GM23338 (cell line): ENCODE measurements at regions not wholly inside any gene's neighbourhood (a gene's known extent, or its start where the extent isn't known, plus 50 kb on each side); places are given as distances from the start of the nearest gene placed in this dataset.

Experiments used
- ATAC-seq: fragments of 200-7000 bp; cut with Tn5 transposase; 3 replicates; pipeline ENCODE4 v1.9.1; 2020
- DNase-seq: peaks from one replicate; pipeline ENCODE4 v3.0.0-alpha.2; 2015; ENCODE audit warnings: low spot score
- H2AFZ ChIP-seq: fragments of 200-600 bp; sonication (generic); 2 replicates; pipeline ENCODE4 v1.8.0; 2016; ENCODE audit warnings: antibody characterized with exemption, mild to moderate bottlenecking, moderate library complexity
- H3F3A ChIP-seq: fragments of 200-600 bp; sonication (generic); replicated peaks from 2 replicates; pipeline ENCODE4 v1.8.0; 2017; ENCODE audit warnings: antibody characterized with exemption, mixed run types, low read depth
- H3K27ac ChIP-seq: fragments of 200-600 bp; sonication (generic); 2 replicates; pipeline ENCODE4 v1.6.1; 2016; ENCODE audit warnings: low read depth
- H3K27me3 ChIP-seq: fragments of 200-600 bp; sonication (generic); 2 replicates; pipeline ENCODE4 v1.8.0; 2016; ENCODE audit warnings: mild to moderate bottlenecking, mixed run types, moderate library complexity; ENCODE audit not compliant: insufficient read depth
- H3K36me3 ChIP-seq: fragments of 200-600 bp; sonication (generic); 2 replicates; pipeline ENCODE4 v1.8.0; 2016; ENCODE audit warnings: mild to moderate bottlenecking; ENCODE audit not compliant: insufficient read depth
- H3K4me1 ChIP-seq: fragments of 200-600 bp; sonication (generic); 2 replicates; pipeline ENCODE4 v1.8.0; 2016; ENCODE audit warnings: mild to moderate bottlenecking, moderate library complexity; ENCODE audit not compliant: insufficient read depth
- H3K4me2 ChIP-seq: fragments of 200-600 bp; sonication (generic); 2 replicates; pipeline ENCODE4 v1.7.1; 2017; ENCODE audit warnings: mixed run types
- H3K4me3 ChIP-seq: fragments of 200-600 bp; sonication (generic); 2 replicates; pipeline ENCODE4 v1.6.1; 2016; ENCODE audit warnings: mixed run types
- H3K79me2 ChIP-seq: fragments of 200-600 bp; sonication (generic); replicated peaks from 2 replicates; pipeline ENCODE4 v1.8.0; 2017; ENCODE audit warnings: mild to moderate bottlenecking; ENCODE audit not compliant: insufficient read depth
- H3K9me2 ChIP-seq: fragments of 200-600 bp; sonication (generic); 2 replicates; pipeline ENCODE4 v1.8.0; 2017; ENCODE audit not compliant: insufficient read depth
- H4K20me1 ChIP-seq: fragments of 200-600 bp; sonication (generic); replicated peaks from 2 replicates; pipeline ENCODE4 v1.8.0; 2017; ENCODE audit warnings: mild to moderate bottlenecking; ENCODE audit not compliant: insufficient read depth
- H3K27ac Mint-ChIP-seq: 2 replicates; pipeline ENCODE4 v1.8.0; 2020; ENCODE audit warnings: inconsistent platforms, mild to moderate bottlenecking, moderate library complexity, mixed read lengths
- H3K27me3 Mint-ChIP-seq: 3 replicates; pipeline ENCODE4 v1.8.0; 2022; ENCODE audit warnings: low read depth, mild to moderate bottlenecking, moderate library complexity, mixed read lengths, inconsistent platforms; ENCODE audit not compliant: insufficient read depth, poor library complexity
- H3K36me3 Mint-ChIP-seq: 3 replicates; pipeline ENCODE4 v1.8.0; 2021; ENCODE audit warnings: low read depth, mild to moderate bottlenecking, inconsistent platforms, moderate library complexity, mixed read lengths
- H3K4me1 Mint-ChIP-seq: 3 replicates; pipeline ENCODE4 v1.8.0; 2020; ENCODE audit warnings: mild to moderate bottlenecking, inconsistent platforms, mixed read lengths
- H3K4me3 Mint-ChIP-seq: 3 replicates; pipeline ENCODE4 v1.8.0; 2021; ENCODE audit warnings: moderate library complexity, mild to moderate bottlenecking, inconsistent platforms, mixed read lengths
- H3K9me3 Mint-ChIP-seq: 3 replicates; pipeline ENCODE4 v1.8.0; 2020; ENCODE audit warnings: moderate library complexity, mild to moderate bottlenecking, inconsistent platforms, mixed read lengths
- CREB1 ChIP-seq: fragments of 250-450 bp; sonication (Bioruptor Pico); IDR thresholded peaks from 2 replicates; pipeline ENCODE4 v1.5.0; 2020; ENCODE audit warnings: low read depth, mild to moderate bottlenecking, moderate library complexity
- CTCF ChIP-seq, 2 experiments: fragments of 200-600 bp in 1 of 2; sonication (generic) in 1 of 2; conservative IDR thresholded peaks; 2 replicates each; pipeline versions ENCODE4 v1.5.1 to v1.6.1; 2016 to 2017; ENCODE audit warnings: antibody characterized with exemption in 2 of 2, low read depth in 2 of 2, mild to moderate bottlenecking in 2 of 2, moderate library complexity in 1 of 2
- ETS1 ChIP-seq: IDR thresholded peaks from 2 replicates; pipeline ENCODE4 v1.6.1; 2016; ENCODE audit warnings: antibody characterized with exemption
- EZH2 ChIP-seq: fragments of 200-600 bp; sonication (generic); IDR thresholded peaks from one replicate; pipeline ENCODE4 v1.8.0; 2017; ENCODE audit warnings: antibody characterized with exemption, mild to moderate bottlenecking, low read depth; ENCODE audit not compliant: unreplicated experiment
- EZH2phosphoT487 ChIP-seq: fragments of 200-600 bp; sonication (generic); IDR thresholded peaks from one replicate; pipeline ENCODE4 v1.8.1; 2018; ENCODE audit warnings: antibody characterized with exemption; ENCODE audit not compliant: unreplicated experiment
- JUNB ChIP-seq: IDR thresholded peaks from one replicate; pipeline ENCODE4 v1.6.1; 2016; ENCODE audit warnings: antibody characterized with exemption; ENCODE audit not compliant: unreplicated experiment
- NANOG ChIP-seq: IDR thresholded peaks from 2 replicates; pipeline ENCODE4 v1.6.1; 2016; ENCODE audit warnings: antibody characterized with exemption, borderline replicate concordance
- POLR2AphosphoS5 ChIP-seq: IDR thresholded peaks from 2 replicates; pipeline ENCODE4 v1.6.1; 2016; ENCODE audit warnings: antibody characterized with exemption, low read depth
- REST ChIP-seq: IDR thresholded peaks from one replicate; pipeline ENCODE4 v1.6.1; 2018; ENCODE audit warnings: antibody characterized with exemption; ENCODE audit not compliant: unreplicated experiment
- STAT1 ChIP-seq: IDR thresholded peaks from one replicate; pipeline ENCODE4 v1.6.1; 2016; ENCODE audit warnings: antibody characterized with exemption; ENCODE audit not compliant: unreplicated experiment
- ZNF114 ChIP-seq: fragments of 250-450 bp; sonication (Bioruptor Pico); IDR thresholded peaks from 2 replicates; pipeline ENCODE4 v1.5.0; 2020; ENCODE audit warnings: mild to moderate bottlenecking, moderate library complexity
- ZNF331 ChIP-seq: fragments of 250-450 bp; sonication (Bioruptor Pico); IDR thresholded peaks from 2 replicates; pipeline ENCODE4 v1.5.0; 2020; ENCODE audit warnings: low read depth, mild to moderate bottlenecking, moderate library complexity
- ZNF462 ChIP-seq: fragments of 250-450 bp; sonication (Bioruptor Pico); IDR thresholded peaks from 2 replicates; pipeline ENCODE4 v1.5.0; 2020; ENCODE audit warnings: mild to moderate bottlenecking, moderate library complexity

- no peak for ATAC-seq
- H3K27ac ChIP-seq, result no peak overlapping the region
Observed at GRCh38 chr6:132122871-132123270, 171.7 kb upstream of the CCN2 start.

More at GRCh38 chr6:132122871-132123270, 171.7 kb upstream of the CCN2 start:
- no peak for TF ChIP-seq ETS1
- no peak for TF ChIP-seq JUNB
- no peak for TF ChIP-seq CTCF (conservative IDR thresholded peaks at IDR 0.05; ENCODE audit: low read depth in 2 of 2)
- TF ChIP-seq EZH2phosphoT487, result no peak
- no peak for TF ChIP-seq NANOG
- no peak for TF ChIP-seq REST
- TF ChIP-seq ZNF114, result no peak
- no peak for TF ChIP-seq POLR2AphosphoS5
- no peak for TF ChIP-seq ZNF462
- TF ChIP-seq ZNF331 (CRISPR knock-in tag), result no peak
- no peak for TF ChIP-seq CREB1 (CRISPR knock-in tag)
- TF ChIP-seq EZH2, result no peak
- no peak for TF ChIP-seq STAT1
- Histone ChIP-seq H3K79me2 (no peaks in the 10 kb centered on the region), H3K36me3 (no peaks in the 10 kb centered on the region), H3K4me3 (no peak overlapping the region), H3F3A (no peaks in the 10 kb centered on the region), H2AFZ (no peak overlapping the region), H3K4me1 (no peaks in the 10 kb centered on the region), H3K4me2 (no peak overlapping the region), H3K9me2 (no peaks in the 10 kb centered on the region), H3K27me3 (no peaks in the 10 kb centered on the region), H4K20me1 (no peaks in the 10 kb centered on the region)
- Mint-ChIP-seq H3K4me1 (no peaks in the 10 kb centered on the region), H3K27ac (no peak overlapping the region), H3K36me3 (no peaks in the 10 kb centered on the region), H3K4me3 (no peak overlapping the region), H3K9me3 (0 out of 3 replicates have a peak, but pooled peaks cover 3% of the 10 kb centered on the region), H3K27me3 (peaks cover 2% of the 10 kb centered on the region)
- DNase-seq, result no peak
